Upper lobe of left lung (tissue), 4 donors: ENCODE measurements at regions not wholly inside any gene's neighbourhood (a gene's known extent, or its start where the extent isn't known, plus 50 kb on each side); places are given as distances from the start of the nearest gene placed in this dataset.

Source experiments
- POLR2A ChIP-seq, 4 donors: fragments of 450-650 bp; IDR thresholded peaks; one replicate each; pipeline ENCODE4 v1.5.1; 2016 to 2017; ENCODE audit warnings: antibody characterized with exemption in 4 of 4, mild to moderate bottlenecking in 2 of 4
- TF ChIP-seq, protein P1 (sequence below), 6 experiments: fragments of 450-650 bp in 4 of 6; fragments of 200-600 bp in 2 of 6; sonication (generic) in 2 of 6; IDR thresholded peaks; one replicate each; pipeline ENCODE4 v1.5.1; 2016 to 2019; ENCODE audit warnings: antibody characterized with exemption in 6 of 6

DNA sequence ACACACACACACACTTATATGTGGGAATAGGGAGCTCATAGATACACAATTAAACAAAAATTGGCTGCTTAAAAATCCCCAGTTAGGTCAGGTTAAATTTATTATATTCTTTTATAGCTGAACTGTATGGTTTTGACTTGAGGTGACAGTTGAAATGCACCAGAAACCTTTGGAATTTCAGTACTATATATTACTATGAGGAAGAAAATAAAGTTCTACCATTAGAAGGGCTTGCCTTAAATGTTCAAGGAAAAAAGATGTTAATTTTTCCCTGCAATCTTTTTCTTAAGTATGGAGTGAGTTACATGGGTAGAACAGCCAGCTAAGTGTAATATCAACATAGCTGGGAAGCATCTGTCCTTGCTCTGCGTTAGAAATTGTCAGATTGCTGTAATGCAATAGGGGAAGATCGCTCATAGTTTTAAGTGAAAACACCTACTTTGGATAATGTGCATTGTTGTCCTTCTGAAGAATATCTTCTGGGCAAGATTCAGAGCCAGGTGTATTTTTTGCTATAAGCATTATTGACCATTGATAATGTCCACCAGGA lies 415.8 kb upstream of the MKI67 start:
- TF ChIP-seq, protein P1, sequence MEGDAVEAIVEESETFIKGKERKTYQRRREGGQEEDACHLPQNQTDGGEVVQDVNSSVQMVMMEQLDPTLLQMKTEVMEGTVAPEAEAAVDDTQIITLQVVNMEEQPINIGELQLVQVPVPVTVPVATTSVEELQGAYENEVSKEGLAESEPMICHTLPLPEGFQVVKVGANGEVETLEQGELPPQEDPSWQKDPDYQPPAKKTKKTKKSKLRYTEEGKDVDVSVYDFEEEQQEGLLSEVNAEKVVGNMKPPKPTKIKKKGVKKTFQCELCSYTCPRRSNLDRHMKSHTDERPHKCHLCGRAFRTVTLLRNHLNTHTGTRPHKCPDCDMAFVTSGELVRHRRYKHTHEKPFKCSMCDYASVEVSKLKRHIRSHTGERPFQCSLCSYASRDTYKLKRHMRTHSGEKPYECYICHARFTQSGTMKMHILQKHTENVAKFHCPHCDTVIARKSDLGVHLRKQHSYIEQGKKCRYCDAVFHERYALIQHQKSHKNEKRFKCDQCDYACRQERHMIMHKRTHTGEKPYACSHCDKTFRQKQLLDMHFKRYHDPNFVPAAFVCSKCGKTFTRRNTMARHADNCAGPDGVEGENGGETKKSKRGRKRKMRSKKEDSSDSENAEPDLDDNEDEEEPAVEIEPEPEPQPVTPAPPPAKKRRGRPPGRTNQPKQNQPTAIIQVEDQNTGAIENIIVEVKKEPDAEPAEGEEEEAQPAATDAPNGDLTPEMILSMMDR (IDR thresholded peaks at IDR 0.05): no peak
- no peak for TF ChIP-seq POLR2A (IDR thresholded peaks at IDR 0.05)
